Mesenchymal stem cell (in vitro differentiated cells and primary cell): ENCODE measurements at regions not wholly inside any gene's neighbourhood (a gene's known extent, or its start where the extent isn't known, plus 50 kb on each side); places are given as distances from the start of the nearest gene placed in this dataset.

Experiments used
- DNase-seq: peaks from one replicate; pipeline ENCODE4 v3.0.0-alpha.2; 2013
- H2AFZ ChIP-seq: one replicate; pipeline ENCODE4 v1.6.1; 2013; ENCODE audit warnings: low read depth, mild to moderate bottlenecking, control low read depth, inconsistent platforms, low read length, moderate library complexity
- H2AK5ac ChIP-seq: 2 replicates; pipeline ENCODE4 v1.6.1; 2013; ENCODE audit warnings: low read length, moderate library complexity, mild to moderate bottlenecking, inconsistent platforms; ENCODE audit not compliant: severe bottlenecking
- H2BK120ac ChIP-seq: one replicate; pipeline ENCODE4 v1.6.1; 2013; ENCODE audit warnings: low read depth, mild to moderate bottlenecking, inconsistent platforms, low read length, moderate library complexity
- H2BK12ac ChIP-seq, 2 experiments: one replicate each; pipeline ENCODE4 v1.6.1; 2013; ENCODE audit warnings: inconsistent platforms in 2 of 2, low read length in 2 of 2, mild to moderate bottlenecking in 2 of 2, moderate library complexity in 2 of 2, control low read depth in 1 of 2
- H2BK15ac ChIP-seq: one replicate; pipeline ENCODE4 v1.6.1; 2013; ENCODE audit warnings: mild to moderate bottlenecking, low read depth, inconsistent platforms; ENCODE audit not compliant: poor library complexity, severe bottlenecking
- H2BK5ac ChIP-seq: 2 replicates; pipeline ENCODE4 v1.6.1; 2013; ENCODE audit warnings: low read depth, mild to moderate bottlenecking, low read length, control low read depth, inconsistent platforms; ENCODE audit not compliant: poor library complexity, severe bottlenecking
- H3K14ac ChIP-seq, 2 experiments: one replicate each; pipeline ENCODE4 v1.6.1; 2013; ENCODE audit warnings: inconsistent platforms in 2 of 2, low read length in 2 of 2, control low read depth in 1 of 2, mild to moderate bottlenecking in 1 of 2, moderate library complexity in 1 of 2
- H3K18ac ChIP-seq, 2 experiments: one replicate each; pipeline ENCODE4 v1.6.1; 2013; ENCODE audit warnings: inconsistent platforms in 2 of 2, low read length in 2 of 2, control low read depth in 1 of 2, low read depth in 1 of 2, mild to moderate bottlenecking in 1 of 2
- H3K23ac ChIP-seq, 2 experiments: one replicate each; pipeline ENCODE4 v1.6.1; 2013; ENCODE audit warnings: inconsistent platforms in 2 of 2, low read length in 2 of 2, mild to moderate bottlenecking in 2 of 2, moderate library complexity in 2 of 2, control low read depth in 1 of 2
- H3K27ac ChIP-seq: 2 replicates; pipeline ENCODE4 v1.5.1; 2013; ENCODE audit warnings: mild to moderate bottlenecking, moderate library complexity, low read length, control low read depth, inconsistent platforms; ENCODE audit not compliant: poor library complexity, severe bottlenecking
- H3K27me3 ChIP-seq, 2 experiments: 2 replicates each; pipeline versions ENCODE4 v1.6.1 to v1.7.0; 2013; ENCODE audit warnings: low read length in 2 of 2, mild to moderate bottlenecking in 2 of 2, moderate library complexity in 2 of 2, control low read depth in 1 of 2, inconsistent platforms in 1 of 2; ENCODE audit not compliant: control insufficient read depth in 1 of 2, insufficient read depth in 1 of 2
- H3K36me3 ChIP-seq, 2 experiments: 2 replicates each; pipeline versions ENCODE4 v1.6.1 to v1.7.0; 2013; ENCODE audit warnings: low read length in 2 of 2, control low read depth in 1 of 2, inconsistent platforms in 1 of 2, low read depth in 1 of 2, mild to moderate bottlenecking in 1 of 2; ENCODE audit not compliant: insufficient read depth in 2 of 2, control insufficient read depth in 1 of 2
- H3K4ac ChIP-seq, 2 experiments: one replicate each; pipeline ENCODE4 v1.6.1; 2013; ENCODE audit warnings: inconsistent platforms in 2 of 2, low read length in 2 of 2, mild to moderate bottlenecking in 2 of 2, moderate library complexity in 2 of 2, control low read depth in 1 of 2, low read depth in 1 of 2
- H3K4me1 ChIP-seq: 2 replicates; pipeline ENCODE4 v1.6.1; 2013; ENCODE audit warnings: low read depth, low read length, control low read depth; ENCODE audit not compliant: control insufficient read depth, insufficient read depth
- H3K4me2 ChIP-seq: 2 replicates; pipeline ENCODE4 v1.6.1; 2013; ENCODE audit warnings: low read length, mild to moderate bottlenecking, inconsistent platforms; ENCODE audit not compliant: poor library complexity, severe bottlenecking
- H3K4me3 ChIP-seq, 2 experiments: 2 replicates each; pipeline versions ENCODE4 v1.5.1 to v1.7.0; 2013; ENCODE audit warnings: low read length in 2 of 2, mild to moderate bottlenecking in 2 of 2, control low read depth in 1 of 2, low read depth in 1 of 2; ENCODE audit not compliant: insufficient read depth in 1 of 2
- H3K79me1 ChIP-seq: replicated peaks from 2 replicates; pipeline ENCODE4 v1.6.1; 2013; ENCODE audit warnings: mild to moderate bottlenecking, control low read depth, low read length, inconsistent platforms; ENCODE audit not compliant: poor library complexity, severe bottlenecking
- H3K9ac ChIP-seq: 2 replicates; pipeline ENCODE4 v1.7.0; 2013; ENCODE audit warnings: mild to moderate bottlenecking, low read length, moderate library complexity
- H3K9me3 ChIP-seq: 2 replicates; pipeline ENCODE4 v1.7.0; 2013; ENCODE audit warnings: mild to moderate bottlenecking, low read length; ENCODE audit not compliant: control insufficient read depth
- H4K8ac ChIP-seq: one replicate; pipeline ENCODE4 v1.6.1; 2013; ENCODE audit warnings: inconsistent platforms, mild to moderate bottlenecking, low read length, moderate library complexity
- H4K91ac ChIP-seq: one replicate; pipeline ENCODE4 v1.6.1; 2013; ENCODE audit warnings: mild to moderate bottlenecking, low read length, inconsistent platforms
- WGBS: methylation state at CpG from one replicate; pipeline ENCODE4 v1.1.7; 2013; ENCODE audit warnings: mixed read lengths; 5-methylcytosine and 5-hydroxymethylcytosine counted together

- H2AFZ ChIP-seq: no peak overlapping the region
- H3K9ac ChIP-seq: no peak overlapping the region
Observed at GRCh38 chr2:5377323-5377722, 314.9 kb upstream of the SOX11 start.

GRCh38 chr2:5379811-5380210 lies 312.4 kb upstream of the SOX11 start:
- H3K4me1 ChIP-seq: no peaks in the 10 kb centered on the region
- H4K8ac ChIP-seq: no peak overlapping the region
- H3K27ac ChIP-seq: no peak overlapping the region
- no peaks in the 10 kb centered on the region for H3K27me3 ChIP-seq
- no peaks in the 10 kb centered on the region for H3K79me1 ChIP-seq
- H2AFZ ChIP-seq: no peak overlapping the region
- no peak overlapping the region for H3K4me3 ChIP-seq
- no peak overlapping the region for H2AK5ac ChIP-seq
- no peak overlapping the region for H3K18ac ChIP-seq
- no CpG with 5 or more reads among the region's 1 CpG for WGBS
- peaks cover under 1% of the 10 kb centered on the region for H3K9me3 ChIP-seq
- no peak overlapping the region for H3K4me2 ChIP-seq
- no peak for DNase-seq
- H3K9ac ChIP-seq: no peak overlapping the region
- H2BK5ac ChIP-seq: no peak overlapping the region
- no peak overlapping the region for H3K14ac ChIP-seq
- H2BK15ac ChIP-seq: no peak overlapping the region
- H2BK12ac ChIP-seq: no peak overlapping the region
- no peak overlapping the region for H3K4ac ChIP-seq
- no peak overlapping the region for H4K91ac ChIP-seq
- H3K36me3 ChIP-seq: no peaks in the 10 kb centered on the region
- H3K23ac ChIP-seq: no peak overlapping the region
- H2BK120ac ChIP-seq: no peak overlapping the region

More at GRCh38 chr2:5377323-5377722, 314.9 kb upstream of the SOX11 start:
- no peak overlapping the region for H3K27ac ChIP-seq
- H3K4me2 ChIP-seq: no peak overlapping the region
- peaks cover 2% of the 10 kb centered on the region for H3K4me1 ChIP-seq
- no peak overlapping the region for H2BK5ac ChIP-seq
- no peak overlapping the region for H2BK15ac ChIP-seq
- no peak for DNase-seq
- no peak overlapping the region for H3K18ac ChIP-seq
- H2BK120ac ChIP-seq: no peak overlapping the region
- no peaks in the 10 kb centered on the region for H3K27me3 ChIP-seq
- no peak overlapping the region for H2BK12ac ChIP-seq
- no peak overlapping the region for H4K91ac ChIP-seq
- no peaks in the 10 kb centered on the region for H3K36me3 ChIP-seq
- WGBS: 83% methylated on average over 2 of the region's 2 CpGs
- H2AK5ac ChIP-seq: no peak overlapping the region
- H4K8ac ChIP-seq: no peak overlapping the region
- H3K23ac ChIP-seq: no peak overlapping the region
- H3K4me3 ChIP-seq: no peak overlapping the region
- H3K9me3 ChIP-seq: no peaks in the 10 kb centered on the region
- no peak overlapping the region for H3K4ac ChIP-seq
- H3K14ac ChIP-seq: no peak overlapping the region
- no peaks in the 10 kb centered on the region for H3K79me1 ChIP-seq

GRCh38 chr2:5385596-5385995 lies 306.6 kb upstream of the SOX11 start:
- no peak overlapping the region for H3K23ac ChIP-seq
- H2AFZ ChIP-seq: no peak overlapping the region
- no peak for DNase-seq
- H2BK15ac ChIP-seq: no peak overlapping the region
- no peaks in the 10 kb centered on the region for H3K79me1 ChIP-seq
- no peak overlapping the region for H2BK120ac ChIP-seq
- no peak overlapping the region for H4K91ac ChIP-seq
- no peaks in the 10 kb centered on the region for H3K4me1 ChIP-seq
- H3K9me3 ChIP-seq: peaks cover 9% of the 10 kb centered on the region
- no peak overlapping the region for H3K9ac ChIP-seq
- H3K4me3 ChIP-seq: no peak overlapping the region
- H4K8ac ChIP-seq: no peak overlapping the region
- H2BK12ac ChIP-seq: no peak overlapping the region
- no peak overlapping the region for H2AK5ac ChIP-seq
- 84% methylated on average over 3 of the region's 3 CpGs for WGBS
- H3K14ac ChIP-seq: no peak overlapping the region
- H3K27me3 ChIP-seq: no peaks in the 10 kb centered on the region
- no peaks in the 10 kb centered on the region for H3K36me3 ChIP-seq
- H3K18ac ChIP-seq: no peak overlapping the region
- no peak overlapping the region for H2BK5ac ChIP-seq
- H3K4me2 ChIP-seq: no peak overlapping the region
- H3K27ac ChIP-seq: no peak overlapping the region
- no peak overlapping the region for H3K4ac ChIP-seq

GRCh38 chr2:5387406-5387805 lies 304.8 kb upstream of the SOX11 start:
- H2BK120ac ChIP-seq: no peak overlapping the region
- H3K27ac ChIP-seq: no peak overlapping the region
- no peak overlapping the region for H4K8ac ChIP-seq
- peaks cover 14% of the 10 kb centered on the region for H3K9me3 ChIP-seq
- no peak overlapping the region for H3K4me3 ChIP-seq
- no peak overlapping the region for H2AFZ ChIP-seq
- peaks cover 2% of the 10 kb centered on the region for H3K4me1 ChIP-seq
- no peak for DNase-seq
- no peak overlapping the region for H3K23ac ChIP-seq
- no peak overlapping the region for H2BK12ac ChIP-seq
- no peak overlapping the region for H3K4ac ChIP-seq
- no peak overlapping the region for H3K9ac ChIP-seq
- H3K18ac ChIP-seq: no peak overlapping the region
- no peaks in the 10 kb centered on the region for H3K27me3 ChIP-seq
- no peak overlapping the region for H2BK15ac ChIP-seq
- no peaks in the 10 kb centered on the region for H3K36me3 ChIP-seq
- 100% methylated on average over 1 of the region's 2 CpGs for WGBS
- H2BK5ac ChIP-seq: no peak overlapping the region
- no peaks in the 10 kb centered on the region for H3K79me1 ChIP-seq
- no peak overlapping the region for H2AK5ac ChIP-seq
- no peak overlapping the region for H4K91ac ChIP-seq
- no peak overlapping the region for H3K14ac ChIP-seq
- no peak overlapping the region for H3K4me2 ChIP-seq
